HG03039 (cell line): ENCODE measurements at regions not wholly inside any gene's neighbourhood (a gene's known extent, or its start where the extent isn't known, plus 50 kb on each side); places are given as distances from the start of the nearest gene placed in this dataset.
"Not testable (repeated sequence)": the region's sequence is repeated elsewhere in the genome, so short reads cannot be mapped to it uniquely, and the experiment has no call there.

ENCODE experiments used
- ATAC-seq: cut with Tn5 transposase; IDR thresholded peaks from one replicate; pipeline ENCODE4 v1.9.1; 2021; ENCODE audit warnings: mild to moderate bottlenecking, moderate library complexity; ENCODE audit not compliant: unreplicated experiment

DNA sequence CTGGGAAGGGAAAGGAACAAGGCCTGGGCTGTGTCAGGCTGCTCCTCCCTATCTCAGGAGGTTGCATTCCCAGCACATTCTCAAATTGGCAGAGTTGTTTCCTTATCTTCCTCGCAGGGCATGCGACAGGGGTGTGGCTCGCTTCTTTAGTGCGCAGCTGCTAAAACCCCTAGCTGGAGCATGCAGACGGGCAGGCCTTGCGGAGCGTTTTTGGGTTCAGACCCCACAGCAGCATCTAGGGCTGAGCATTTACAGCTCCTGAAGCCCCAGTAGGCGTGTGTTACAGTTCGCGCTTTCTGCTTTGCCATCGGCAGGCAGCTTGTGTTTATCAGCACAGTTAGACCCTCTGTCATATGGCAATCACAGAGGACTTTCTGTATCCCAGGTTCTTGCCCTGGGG lies 392.4 kb downstream of the TECRL start:
- no peak for ATAC-seq

DNA sequence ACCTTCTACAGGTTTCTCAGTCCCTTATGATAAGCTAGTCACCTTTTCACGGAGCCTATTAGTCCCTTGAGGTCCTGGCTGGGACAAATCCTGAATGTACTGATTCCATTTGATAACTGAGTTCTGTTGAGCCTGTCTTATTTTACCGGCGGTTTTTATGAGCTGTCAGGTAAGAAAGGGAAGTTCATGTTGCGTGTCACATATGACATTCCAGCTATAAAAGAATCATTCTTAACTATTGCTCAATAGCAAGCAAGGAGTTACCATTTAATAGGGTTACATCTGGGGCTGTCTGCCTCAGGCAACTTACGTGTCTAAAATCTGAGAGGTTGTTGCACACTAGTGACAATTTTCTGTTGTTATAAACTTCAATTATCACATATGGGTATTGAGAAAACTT lies 394.6 kb downstream of the TECRL start:
- no peak for ATAC-seq

DNA sequence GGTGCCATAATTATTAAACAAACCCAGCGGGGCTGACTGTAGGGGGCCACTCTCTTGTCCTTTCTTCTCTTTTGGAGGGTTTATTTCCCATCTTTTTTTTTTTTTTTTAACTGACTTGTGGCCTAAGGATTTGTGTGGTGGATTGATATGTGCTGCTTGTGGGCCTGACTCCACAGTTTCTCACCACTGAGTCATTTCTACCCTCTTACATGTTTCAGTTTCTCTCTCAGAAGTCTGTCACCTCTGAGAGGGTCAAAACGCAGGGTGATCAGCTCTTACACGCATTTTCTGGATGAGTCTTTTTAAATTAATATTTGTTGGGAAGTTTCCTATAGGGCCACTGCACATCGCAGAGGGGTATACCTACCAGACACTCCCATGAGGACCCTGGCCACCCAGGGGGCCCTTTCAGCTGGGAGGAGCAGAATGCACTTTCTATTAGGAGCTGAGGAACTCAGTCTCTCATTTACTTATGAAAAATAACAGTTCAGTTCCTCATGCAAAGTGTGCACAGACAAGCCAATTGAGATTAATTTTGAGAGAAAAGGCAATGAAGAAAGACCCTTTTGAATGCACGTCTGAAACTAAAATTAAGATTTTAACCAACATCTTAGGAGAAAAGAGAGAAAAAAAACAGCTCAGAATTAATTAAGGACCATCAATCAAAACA lies 407.9 kb downstream of the TECRL start:
- ATAC-seq: peak; percentile 90

DNA sequence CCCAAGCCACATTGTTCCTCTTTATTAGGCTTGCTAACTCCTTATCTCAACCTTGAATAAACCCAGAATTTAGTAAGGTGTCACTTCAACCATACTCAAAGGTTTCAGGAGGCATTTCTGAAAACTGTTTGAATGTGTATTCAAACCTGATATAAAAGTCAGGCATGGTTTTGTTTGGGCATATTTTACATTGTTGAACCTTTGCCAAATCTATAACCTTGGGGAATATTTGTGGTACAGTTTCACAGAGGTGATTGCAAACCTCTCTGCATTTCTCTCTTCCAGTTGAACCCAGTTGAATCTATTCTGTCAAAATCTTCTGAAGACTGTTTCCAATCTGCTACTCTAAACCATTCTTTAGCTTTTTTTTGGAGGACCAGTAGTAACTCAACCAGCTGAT lies 409.0 kb downstream of the TECRL start:
- ATAC-seq: no peak

DNA sequence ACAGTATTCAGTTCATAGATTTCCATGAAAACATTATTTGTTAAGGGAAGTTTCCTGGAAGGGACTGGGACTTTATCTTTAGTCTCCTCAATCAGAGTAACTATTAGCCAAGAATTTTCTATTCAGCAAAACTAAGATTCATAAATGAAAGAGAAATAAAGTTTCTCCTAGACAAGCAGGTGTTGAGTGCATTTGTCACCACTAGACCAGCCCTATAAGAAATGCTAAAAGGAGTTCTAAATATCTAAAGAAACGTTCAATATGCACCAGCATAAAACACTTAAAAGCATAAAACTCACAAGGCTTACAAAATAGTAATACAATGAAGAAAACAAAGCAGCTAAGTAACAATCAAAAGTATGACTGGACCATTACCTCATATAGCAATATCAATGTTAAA lies 423.0 kb downstream of the TECRL start:
- ATAC-seq: no peak

DNA sequence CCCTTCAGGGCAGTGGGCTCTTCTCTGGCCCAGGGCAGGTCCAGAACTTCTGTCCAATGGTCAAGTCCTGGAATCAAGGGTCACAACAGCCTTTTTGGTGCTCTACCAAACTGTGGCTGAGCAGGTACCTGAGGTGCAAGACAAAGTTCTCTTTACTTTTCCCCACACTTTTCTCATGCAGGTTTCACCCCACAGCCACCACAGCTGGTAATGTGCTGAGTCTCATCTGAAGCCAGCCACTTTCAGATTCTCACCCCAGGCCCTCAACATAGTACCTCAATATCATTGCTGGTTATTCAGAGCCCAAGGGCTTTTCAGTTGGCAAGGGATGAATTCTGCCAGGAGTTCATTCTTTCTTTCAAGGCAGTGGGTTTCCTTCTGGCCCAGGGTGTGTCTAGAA lies 426.0 kb downstream of the TECRL start:
- no peak for ATAC-seq

DNA sequence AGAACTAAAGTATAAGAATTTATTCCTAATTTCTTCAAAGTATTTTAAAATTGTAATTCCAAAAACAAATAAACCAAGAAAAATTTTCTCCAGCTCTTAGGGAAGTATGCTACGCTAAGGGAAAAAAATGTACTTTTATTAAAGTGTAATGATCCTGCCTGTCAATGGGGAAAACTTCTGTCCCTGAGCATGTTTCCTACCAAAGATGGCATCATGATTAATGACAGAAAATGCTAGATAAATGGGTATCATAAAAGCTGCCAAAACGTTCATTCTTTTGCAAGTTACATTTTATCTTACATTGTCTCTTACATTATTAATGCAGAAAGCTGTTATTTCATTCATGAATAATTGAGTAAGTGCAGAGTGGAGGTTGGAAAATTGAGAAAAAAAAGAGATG lies 443.4 kb downstream of the TECRL start:
- no peak for ATAC-seq

DNA sequence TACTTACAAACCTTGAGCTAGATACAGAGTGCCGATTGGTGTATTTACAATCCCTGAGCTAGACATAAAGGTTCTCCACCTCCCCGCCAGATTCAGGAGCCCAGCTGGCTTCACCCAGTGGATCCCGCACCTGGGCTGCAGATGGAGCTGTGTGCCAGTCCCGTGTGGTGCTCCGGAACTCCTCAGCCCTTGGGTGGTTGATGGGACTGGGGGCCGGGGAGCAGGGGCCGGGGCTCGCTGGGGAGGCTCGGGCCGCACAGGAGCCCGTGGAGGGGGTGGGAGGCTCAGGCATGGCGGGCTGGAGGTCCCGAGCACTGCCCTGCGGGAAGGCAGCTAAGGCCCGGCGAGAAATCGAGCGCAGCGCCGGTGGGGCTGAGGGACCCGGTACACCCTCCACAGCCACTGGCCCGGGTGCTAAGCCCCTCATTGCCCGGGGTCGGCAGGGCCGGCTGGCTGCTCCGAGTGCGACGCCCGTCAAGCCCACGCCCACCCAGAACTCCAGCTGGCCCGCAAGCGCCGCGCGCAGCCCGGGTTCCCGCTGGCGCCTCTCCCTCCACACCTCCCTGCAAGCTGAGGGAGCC lies 466.5 kb downstream of the TECRL start:
- ATAC-seq: not testable (repeated sequence)

DNA sequence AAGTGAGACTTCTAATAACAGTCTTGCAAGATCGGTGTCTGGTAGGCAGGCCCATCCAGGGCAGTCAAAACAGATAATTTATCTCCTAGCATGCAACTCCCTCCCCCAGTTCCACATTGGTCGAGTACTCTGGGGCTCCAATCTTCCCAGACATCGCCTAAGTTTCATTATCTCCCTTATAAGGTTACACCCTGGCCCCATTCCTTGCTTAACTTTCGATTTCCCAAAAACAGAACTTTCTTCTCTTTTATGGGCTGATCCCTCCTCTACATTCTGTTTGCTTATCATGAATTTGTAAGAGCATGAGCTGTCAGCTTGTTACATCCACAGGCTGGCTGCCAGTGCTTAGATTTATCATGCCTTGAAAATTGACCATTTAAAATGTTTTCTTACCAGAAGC lies 471.3 kb downstream of the TECRL start:
- ATAC-seq: no peak

DNA sequence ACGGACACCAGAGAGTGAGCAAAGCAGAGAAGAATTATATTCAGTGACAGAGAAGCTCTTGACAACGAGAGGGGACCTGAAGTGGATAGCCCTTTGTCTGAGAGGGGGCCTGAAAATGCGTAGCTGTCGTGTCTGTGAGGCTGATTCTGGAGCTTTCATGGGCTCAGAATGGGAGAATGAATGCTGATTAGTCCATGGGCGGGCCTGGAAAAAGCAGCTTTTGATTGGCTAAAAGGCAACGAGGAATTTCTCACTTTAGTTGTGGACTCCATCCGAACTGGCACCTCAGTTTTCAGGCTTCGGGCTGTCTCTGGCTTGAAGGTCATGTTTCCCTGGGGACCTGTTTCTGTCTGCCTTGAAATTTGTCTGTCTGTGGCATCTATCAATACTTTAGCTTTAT lies 487.1 kb downstream of the TECRL start:
- no peak for ATAC-seq

DNA sequence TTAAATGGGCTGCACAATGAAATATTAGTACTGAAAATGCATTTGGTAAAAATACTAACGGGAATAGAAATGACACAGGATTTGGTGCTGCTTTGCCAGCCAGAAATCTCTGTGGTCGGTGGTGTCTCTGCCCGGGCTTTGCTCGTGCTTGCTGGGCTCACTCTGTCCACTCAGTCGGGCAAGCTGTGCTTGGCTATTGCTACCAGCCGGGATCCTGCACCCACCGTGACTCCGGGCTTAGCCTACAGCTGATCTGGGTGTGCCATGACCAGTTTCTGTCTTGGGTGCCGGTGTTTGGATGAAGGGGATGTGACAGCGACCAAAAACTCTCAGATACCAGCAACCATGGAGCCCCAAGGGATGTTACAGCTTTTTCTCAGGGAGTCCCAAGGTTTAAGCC lies 487.7 kb downstream of the TECRL start:
- ATAC-seq: no peak

DNA sequence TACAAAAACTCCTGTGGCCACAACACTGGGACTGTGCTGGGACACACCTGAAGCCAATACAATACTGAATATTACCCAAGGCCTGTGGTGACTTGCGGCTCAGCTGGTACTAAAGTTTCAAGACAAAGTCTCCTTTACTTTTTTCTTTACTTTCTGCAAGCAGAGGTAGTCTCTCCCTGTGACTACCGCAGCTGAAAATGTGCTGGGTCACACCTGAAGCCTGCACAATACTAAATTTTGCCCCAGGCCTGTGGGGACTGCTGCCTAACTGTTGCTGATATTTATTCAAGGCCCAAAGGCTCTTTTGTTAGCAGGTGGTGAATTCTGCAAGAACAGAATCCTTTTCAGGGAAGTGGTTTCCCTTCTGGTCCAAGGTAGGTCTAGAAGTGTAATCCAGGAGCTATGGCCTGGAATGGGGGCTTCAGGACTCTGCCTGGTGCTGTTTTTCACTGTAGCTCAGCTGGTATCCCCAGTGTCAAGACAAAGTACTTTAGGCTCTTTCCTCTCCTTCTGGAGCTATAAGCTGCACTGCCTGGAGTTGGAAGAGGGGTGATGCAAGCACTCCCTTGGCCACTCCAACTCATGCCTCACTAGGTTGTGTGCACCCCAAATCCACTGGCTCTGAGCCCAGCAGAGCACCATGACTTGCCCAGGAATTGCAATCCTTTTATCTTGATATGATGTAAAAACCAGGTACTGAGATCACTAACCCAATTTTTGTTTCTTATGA lies 489.4 kb downstream of the TECRL start:
- no peak for ATAC-seq

DNA sequence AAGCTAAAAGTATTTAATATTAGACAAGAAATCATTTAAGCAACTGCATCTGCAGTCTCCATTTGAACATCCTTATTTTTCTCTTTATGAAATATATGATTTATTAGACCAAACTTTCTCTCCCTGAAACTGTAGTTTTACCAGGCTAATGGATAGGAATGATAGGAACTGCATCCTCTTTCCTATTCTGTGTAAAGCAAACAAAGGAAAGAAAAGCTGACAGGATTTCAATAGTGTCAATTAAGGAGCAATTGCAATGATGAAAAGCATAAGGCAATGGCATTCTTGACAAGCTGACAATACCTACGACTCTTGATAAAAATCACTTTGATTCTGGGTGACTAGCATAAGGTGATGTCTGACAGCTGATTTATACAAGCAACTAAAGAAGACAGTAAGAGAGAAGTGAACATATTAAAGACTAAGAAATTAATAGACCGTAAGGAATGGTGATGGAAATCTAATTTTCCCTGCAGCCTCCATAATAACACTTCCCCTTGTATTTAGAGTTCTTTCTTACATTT lies 502.5 kb downstream of the TECRL start:
- no peak for ATAC-seq

DNA sequence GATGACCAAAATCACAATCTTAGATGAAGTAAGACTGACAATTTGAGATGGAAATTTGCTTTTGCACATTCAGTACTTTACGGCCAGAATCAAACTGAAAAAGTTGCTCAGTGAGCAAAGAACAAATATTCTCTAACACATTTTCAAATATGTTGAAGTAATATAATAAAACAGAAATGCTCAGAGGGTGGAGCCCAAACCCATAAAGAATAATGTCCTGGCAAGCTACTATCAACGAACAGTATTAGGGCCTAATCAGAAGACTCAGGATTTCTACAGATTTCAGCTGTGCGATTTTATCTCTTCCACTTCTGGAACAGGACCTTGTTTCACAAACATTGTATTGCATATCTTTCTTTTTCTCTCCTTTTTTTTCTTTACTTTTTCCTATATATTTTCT lies 505.0 kb downstream of the TECRL start:
- ATAC-seq: no peak

DNA sequence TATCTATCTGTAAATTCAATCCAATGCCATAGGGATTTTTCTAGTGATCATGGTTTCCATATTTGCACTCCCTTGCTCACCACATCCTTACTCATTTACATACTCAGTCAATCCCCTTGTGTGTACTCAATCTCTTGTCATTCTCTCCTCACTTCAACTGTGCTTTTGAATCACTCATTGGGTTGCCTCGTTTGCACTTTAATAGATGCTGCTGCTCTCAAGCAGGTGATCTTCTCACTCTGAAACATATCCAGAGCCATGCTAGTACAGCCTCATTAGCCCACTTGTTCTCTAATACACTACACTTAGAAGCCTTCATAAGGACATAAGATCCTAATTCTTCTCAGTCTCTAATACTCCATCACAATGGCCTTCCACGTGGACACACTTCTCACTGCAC lies 507.9 kb downstream of the TECRL start:
- ATAC-seq: no peak

DNA sequence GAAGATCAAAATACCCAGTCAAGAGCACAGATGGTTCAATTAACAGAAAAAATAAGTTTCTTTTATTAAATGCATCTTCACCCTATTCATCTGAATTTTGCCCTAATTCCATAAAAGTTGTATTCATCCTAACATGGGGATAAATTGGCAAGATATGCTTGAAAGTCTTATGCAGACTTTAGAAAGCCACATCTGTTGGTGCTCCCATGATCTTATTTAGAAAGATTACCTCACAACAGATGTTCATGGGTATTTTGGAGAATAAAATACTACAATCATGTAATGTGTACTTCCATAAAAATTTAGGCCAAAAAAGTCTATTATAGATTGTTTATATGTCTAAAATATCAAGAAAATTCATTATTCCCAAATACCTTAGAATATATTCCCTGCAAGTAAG lies 510.3 kb downstream of the TECRL start:
- ATAC-seq: no peak

DNA sequence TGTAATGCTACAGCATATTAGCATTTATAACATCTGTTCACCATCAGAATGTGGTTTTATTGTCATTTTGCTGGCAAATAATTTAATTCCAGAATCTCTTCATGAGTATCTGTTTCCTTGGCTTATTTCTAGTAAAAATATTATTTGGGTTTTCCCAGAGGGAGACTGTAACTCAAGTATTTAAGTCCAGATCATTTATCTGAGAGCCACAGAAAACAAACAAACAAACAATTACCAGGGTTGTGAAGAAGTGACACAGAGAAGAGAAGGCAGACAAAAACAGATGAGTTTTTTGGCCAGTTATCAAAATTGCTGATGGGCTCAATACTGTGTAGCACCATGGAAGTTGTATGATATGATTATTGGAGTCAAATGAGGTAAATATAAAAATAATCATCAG lies 515.1 kb downstream of the TECRL start:
- no peak for ATAC-seq

DNA sequence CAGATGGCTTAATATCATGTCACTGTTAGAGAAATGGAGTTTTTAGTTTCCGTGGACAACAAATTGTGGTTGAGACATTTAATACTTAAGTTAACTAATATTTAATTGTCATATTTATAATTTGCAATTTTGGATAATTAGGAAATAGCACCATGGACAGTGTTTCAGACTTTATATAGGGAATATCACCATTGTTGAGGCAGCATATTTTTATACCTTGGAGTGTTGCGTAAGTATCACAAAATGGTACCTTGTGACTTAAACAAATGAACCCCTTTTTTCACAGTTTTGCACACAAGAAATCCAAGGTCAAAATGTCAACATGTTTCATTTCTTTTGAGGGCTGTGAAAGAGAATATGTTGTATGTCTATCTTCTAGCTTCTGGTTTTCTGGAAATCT lies 539.9 kb downstream of the TECRL start:
- no peak for ATAC-seq

DNA sequence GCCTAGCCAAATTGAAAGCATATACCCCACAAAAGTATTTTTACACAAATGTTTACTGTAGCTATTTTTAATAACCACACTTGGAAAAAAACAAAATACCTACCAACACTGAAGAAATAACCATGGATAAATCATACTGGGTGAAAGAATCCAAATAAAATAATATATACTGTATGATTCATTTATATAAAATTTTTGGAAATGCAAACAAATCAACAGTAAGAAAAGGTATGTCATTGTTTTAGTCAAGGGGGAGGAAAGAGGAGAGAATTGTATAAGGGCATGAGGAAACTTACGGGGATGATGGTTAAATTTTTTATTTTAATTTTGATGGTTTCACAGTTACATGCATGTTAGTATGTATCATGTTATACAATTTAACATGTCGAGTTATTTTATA lies 557.8 kb downstream of the TECRL start:
- ATAC-seq: no peak

DNA sequence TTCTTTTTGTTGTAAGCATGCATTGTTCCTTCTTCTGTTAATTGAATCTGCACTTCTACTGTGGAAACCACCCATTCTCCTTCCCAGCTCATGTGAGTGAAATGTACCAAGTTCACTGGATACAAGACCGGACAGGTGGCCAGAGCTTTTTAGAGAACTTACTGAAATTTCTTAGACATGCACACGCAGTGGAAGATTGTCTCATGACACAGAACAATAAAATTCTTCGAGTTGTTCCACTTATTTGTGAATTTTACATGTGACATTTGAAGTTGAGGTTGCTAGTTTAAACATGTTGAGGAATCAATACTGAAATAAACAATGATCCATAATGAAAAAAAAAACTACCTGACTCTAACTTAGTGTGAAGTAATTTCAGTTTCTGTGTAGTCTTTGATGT lies 568.0 kb downstream of the TECRL start:
- no peak for ATAC-seq

DNA sequence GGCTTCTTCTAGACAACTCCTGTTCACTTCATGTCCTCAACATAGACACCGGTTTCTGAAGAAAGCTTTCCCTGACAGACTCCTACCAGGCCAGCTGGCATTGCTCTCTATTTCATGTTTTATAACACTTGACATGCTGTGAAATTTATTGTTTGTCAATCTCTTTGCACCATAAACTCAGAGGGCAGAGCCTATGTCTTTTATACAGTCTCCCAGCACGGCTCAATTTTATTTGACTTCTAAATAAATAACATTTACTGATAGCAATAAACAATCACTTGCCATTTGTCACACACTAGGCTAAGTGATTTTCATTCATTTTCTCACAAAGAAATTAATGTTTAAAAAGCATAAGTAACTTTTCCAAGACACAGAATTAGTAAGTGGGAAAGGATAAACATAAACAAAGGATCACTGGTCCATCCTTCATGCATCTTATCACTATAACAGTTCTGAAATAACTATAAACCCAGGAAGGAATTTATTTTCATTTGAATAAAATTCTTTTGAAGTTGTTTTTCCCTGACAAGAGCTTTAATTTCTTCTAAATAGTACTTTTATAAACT lies 577.6 kb downstream of the TECRL start:
- no peak for ATAC-seq
